GM21529 (cell line): ENCODE measurements at regions not wholly inside any gene's neighbourhood (a gene's known extent, or its start where the extent isn't known, plus 50 kb on each side); places are given as distances from the start of the nearest gene placed in this dataset.

Experiments
- ATAC-seq: cut with Tn5 transposase; IDR thresholded peaks from one replicate; pipeline ENCODE4 v1.9.1; 2021; ENCODE audit not compliant: unreplicated experiment

GRCh38 chrX:150163221-150163930, 199.7 kb upstream of the MAMLD1 start:
- ATAC-seq = no peak

- no peak for ATAC-seq
Measured at GRCh38 chrX:150163956-150164726, 199.0 kb upstream of the MAMLD1 start.

GRCh38 chrX:150164971-150165600, 198.0 kb upstream of the MAMLD1 start:
- no peak for ATAC-seq

GRCh38 chrX:150165776-150166610, 197.1 kb upstream of the MAMLD1 start:
- no peak for ATAC-seq

- ATAC-seq = no peak
Measured at GRCh38 chrX:150167482-150168324, 195.4 kb upstream of the MAMLD1 start.

- ATAC-seq = no peak
Measured at GRCh38 chrX:150182161-150182560, 181.0 kb upstream of the MAMLD1 start.

- no peak for ATAC-seq
Measured at GRCh38 chrX:150184491-150184890, 178.6 kb upstream of the MAMLD1 start.

- no peak for ATAC-seq
Measured at GRCh38 chrX:150185766-150186165, 177.4 kb upstream of the MAMLD1 start.

- ATAC-seq = no peak
Measured at GRCh38 chrX:150192816-150193215, 170.3 kb upstream of the MAMLD1 start.

- no peak for ATAC-seq
Measured at GRCh38 chrX:150196285-150196684, 166.8 kb upstream of the MAMLD1 start.

- no peak for ATAC-seq
Measured at GRCh38 chrX:150197388-150197787, 165.7 kb upstream of the MAMLD1 start.

GRCh38 chrX:150198776-150199175, 164.3 kb upstream of the MAMLD1 start:
- no peak for ATAC-seq

- ATAC-seq = no peak
Measured at GRCh38 chrX:150199181-150199580, 163.9 kb upstream of the MAMLD1 start.

- ATAC-seq = no peak
Measured at GRCh38 chrX:150199803-150200202, 163.3 kb upstream of the MAMLD1 start.

- no peak for ATAC-seq
Measured at GRCh38 chrX:150200361-150200760, 162.8 kb upstream of the MAMLD1 start.

- ATAC-seq = peak; percentile 98
Measured at GRCh38 chrX:150200820-150201287, 162.3 kb upstream of the MAMLD1 start.

- no peak for ATAC-seq
Measured at GRCh38 chrX:150201391-150201790, 161.7 kb upstream of the MAMLD1 start.

GRCh38 chrX:150201841-150202240, 161.3 kb upstream of the MAMLD1 start:
- ATAC-seq = no peak

- no peak for ATAC-seq
Measured at GRCh38 chrX:150202641-150203247, 160.4 kb upstream of the MAMLD1 start.

- ATAC-seq = no peak
Measured at GRCh38 chrX:150203248-150203645, 159.9 kb upstream of the MAMLD1 start.
